ENCODE measurements at regions not wholly inside any gene's neighbourhood (a gene's known extent, or its start where the extent isn't known, plus 50 kb on each side); places are given as distances from the start of the nearest gene placed in this dataset.

GRCh38 chr16:79498928-79499327 lies 101.6 kb downstream of the MAF start:
- TF ChIP-seq CTCF (conservative IDR thresholded peaks at IDR 0.05; ENCODE audit: low read depth in 2 of 2) (no peak), EZH2 (IDR thresholded peaks at IDR 0.05; ENCODE audit: low read depth, unreplicated experiment) (no peak), EZH2phosphoT487 (IDR thresholded peaks at IDR 0.05; ENCODE audit: unreplicated experiment) (no peak), REST (IDR thresholded peaks at IDR 0.05; ENCODE audit: unreplicated experiment) (no peak), POLR2AphosphoS5 (IDR thresholded peaks at IDR 0.05; ENCODE audit: low read depth) (no peak), ETS1 (IDR thresholded peaks at IDR 0.05) (no peak), ZNF462 (CRISPR knock-in tag; IDR thresholded peaks at IDR 0.05) (no peak), CREB1 (CRISPR knock-in tag; IDR thresholded peaks at IDR 0.05; ENCODE audit: low read depth) (no peak), JUNB (IDR thresholded peaks at IDR 0.05; ENCODE audit: unreplicated experiment) (no peak), ZNF114 (CRISPR knock-in tag; IDR thresholded peaks at IDR 0.05) (no peak), ZNF331 (CRISPR knock-in tag; IDR thresholded peaks at IDR 0.05; ENCODE audit: low read depth) (no peak), NANOG (IDR thresholded peaks at IDR 0.05; ENCODE audit: borderline replicate concordance) (no peak)
